HG02678 (cell line): ENCODE measurements at regions not wholly inside any gene's neighbourhood (a gene's known extent, or its start where the extent isn't known, plus 50 kb on each side); places are given as distances from the start of the nearest gene placed in this dataset.

Experiments used
- ATAC-seq: cut with Tn5 transposase; IDR thresholded peaks from one replicate; pipeline ENCODE4 v1.9.1; 2021; ENCODE audit warnings: mild to moderate bottlenecking, moderate library complexity; ENCODE audit not compliant: unreplicated experiment

DNA sequence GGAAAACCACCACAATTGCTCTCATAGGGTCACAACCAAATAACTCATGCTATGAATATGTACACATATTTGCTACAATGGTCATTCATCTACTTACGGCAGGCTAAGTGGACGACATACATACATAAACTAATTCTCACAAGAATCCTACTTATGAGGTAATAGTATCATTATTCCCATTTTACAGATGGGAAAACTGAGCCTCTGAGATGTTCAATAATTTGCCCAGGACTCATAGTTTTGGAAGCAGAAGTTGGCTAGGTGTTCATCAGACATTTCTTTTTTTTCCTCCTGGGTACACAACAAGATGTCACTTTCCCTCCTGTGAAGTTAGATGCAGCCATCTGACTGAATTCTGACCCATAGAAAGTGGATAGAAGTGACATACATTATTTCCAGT is 89.0 kb upstream of the PKDCC start:
- ATAC-seq = no peak

DNA sequence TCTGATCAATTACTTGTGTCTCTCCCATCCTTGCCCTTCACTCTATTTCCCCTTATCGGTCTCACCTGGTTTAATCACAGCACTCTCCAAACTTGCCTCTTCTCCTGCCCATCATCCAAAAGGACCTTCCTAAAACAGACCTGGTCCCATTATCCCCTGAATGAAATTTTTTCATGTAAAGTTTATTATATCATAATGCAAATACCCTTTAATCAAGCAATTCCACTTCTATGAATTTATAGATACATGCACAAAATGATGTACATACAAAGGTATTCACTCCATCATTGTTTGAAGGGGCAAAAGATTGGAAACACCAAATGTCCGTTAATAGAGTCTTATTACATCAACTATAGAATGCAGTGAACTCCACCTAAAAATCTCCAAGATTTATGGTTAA is 88.1 kb upstream of the PKDCC start:
- no peak for ATAC-seq

DNA sequence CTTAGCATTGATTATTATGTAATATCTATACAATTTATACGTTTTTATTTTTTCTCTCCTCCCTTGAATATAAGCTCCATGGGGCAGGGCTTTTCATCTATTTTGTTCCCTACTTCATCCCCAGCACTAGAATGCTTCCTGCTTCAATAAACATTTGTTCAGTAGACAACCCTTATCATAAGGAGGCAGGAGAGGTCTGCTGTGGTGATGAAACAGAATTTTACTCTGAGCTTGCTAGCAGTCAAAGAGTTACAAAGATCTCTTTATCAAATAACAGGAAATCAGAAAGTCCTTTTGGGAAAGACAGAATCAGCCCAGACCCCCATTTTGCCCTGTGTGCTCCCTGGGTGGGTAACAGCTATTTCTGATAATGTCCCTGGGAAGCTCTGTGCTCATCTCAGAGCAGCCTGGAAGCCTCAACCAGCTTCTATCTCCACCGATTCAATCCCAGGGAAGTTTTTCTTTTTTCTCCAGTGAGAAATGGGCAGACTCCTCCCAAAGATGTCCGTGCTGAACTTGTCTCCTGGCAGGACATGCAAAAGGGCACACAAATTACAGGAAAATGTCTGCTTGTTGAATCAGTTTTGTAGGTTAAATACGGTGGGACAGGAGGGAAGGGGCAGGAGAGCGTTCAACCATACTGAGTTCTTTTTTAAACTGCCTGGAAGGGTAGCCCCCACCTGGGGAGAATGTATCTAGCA is 84.7 kb upstream of the PKDCC start:
- no peak for ATAC-seq

DNA sequence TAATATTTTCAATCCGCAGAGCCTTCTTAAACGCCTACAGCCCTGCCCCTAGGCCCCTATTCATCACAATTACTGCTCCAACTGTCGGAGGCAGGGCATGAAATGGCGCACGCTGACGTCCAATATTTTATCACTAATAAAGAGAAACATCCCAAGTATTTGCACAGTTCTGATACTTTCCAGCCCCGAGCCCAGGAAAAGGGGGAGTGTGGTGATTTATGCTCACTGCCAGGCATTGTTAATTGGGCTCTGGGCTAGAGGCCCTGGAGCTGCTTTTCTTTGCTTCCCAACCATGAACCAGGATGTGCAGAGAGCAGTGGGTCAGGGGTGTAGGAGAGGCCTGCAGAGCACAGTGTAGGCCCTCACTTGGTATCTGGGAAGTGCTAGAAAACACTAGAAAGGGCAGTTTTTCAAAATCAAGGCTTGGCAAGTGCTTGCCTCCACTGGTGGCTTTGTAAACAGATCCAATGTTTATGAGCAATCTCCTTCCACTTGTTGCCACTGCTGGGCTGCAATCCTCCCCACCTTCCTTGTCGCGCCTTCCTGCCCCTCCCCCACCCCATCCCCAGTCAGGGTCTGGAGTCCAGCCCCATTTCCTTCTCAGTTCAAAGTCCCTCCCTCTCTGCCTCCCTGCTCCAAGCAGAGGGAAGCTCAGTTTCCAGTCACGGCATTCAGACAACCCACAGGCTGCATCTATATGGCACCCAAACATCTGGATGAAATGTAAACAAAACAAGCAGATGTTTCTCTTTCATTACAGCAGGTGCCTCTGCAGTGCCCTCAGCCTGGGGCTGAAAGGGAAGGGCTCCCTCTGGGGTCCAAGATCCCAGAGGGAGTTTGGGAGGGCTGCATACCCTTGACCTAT is 83.9 kb upstream of the PKDCC start:
- no peak for ATAC-seq

DNA sequence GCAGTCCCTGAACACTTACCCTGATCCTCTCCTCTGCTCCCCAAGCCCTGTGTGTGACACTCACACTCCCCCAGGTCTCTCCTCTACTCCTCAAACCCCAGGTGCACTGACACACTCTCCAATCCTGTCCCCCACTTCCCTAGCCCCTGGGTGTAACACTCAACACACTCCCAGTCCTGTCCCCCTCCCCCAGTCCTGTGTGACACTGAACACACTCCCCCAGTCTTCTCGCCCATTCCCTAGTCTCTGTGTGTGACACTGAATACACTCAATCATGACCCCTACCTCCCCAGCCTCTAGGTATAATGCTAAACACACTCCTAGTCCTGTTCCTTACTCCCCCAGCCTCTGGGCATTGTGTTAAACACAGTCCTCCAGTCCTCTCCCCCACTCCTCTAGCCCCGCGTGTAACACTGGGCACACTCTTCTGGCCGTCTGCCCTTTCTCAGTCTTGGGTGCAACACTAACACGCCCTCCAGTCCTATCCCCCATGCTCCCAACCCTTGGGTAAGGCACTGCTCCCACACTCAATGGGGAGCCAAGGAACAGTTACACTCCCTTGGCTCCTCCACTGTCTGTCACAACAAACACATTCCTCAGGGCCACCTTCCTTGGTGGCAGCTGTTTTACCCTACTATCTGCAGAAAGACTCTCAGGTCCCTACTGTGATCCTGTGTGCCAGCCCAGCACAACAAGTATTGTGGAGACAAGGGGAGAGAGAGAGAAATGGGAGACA is 82.5 kb upstream of the PKDCC start:
- no peak for ATAC-seq

DNA sequence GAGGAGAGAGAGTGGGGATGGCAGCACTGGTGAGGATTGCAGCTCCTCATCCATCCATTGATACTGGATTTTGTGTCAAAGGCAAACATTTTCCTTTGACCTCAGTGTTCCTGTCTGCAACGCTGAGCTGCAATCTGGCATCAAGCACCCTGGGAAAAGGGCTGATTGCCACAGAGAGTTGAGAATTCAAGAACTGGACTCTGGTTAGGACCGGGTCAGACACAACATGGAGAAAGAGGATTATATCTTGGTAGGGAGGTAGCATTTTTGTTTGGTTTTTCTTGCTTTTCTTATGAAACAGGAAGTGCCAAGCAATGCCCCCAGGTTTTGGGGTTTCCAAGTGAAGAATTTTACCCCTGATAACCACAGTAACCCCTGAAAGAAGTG is 81.9 kb upstream of the PKDCC start:
- no peak for ATAC-seq

DNA sequence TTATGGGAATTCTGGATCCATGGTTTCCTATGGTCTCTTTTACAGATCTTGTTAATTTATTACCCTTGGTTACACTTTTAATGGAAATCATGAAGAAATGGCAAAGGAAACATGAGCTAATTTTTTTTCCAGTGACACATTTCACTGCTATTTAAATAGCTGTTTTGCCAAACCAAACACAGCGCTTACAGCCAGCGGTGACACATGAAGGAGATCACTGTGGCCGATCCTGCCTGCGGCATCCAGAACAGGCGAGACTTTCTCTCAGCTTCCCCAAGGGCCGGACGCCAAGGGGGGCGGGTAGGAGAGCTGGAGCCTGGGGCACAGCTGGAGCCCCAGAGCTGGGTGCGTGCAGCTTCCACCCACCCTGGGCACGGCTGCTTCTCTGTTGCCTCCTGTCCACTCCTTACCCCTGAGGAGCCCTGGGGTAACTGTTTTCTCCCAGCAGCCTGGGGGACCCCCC is 81.4 kb upstream of the PKDCC start:
- ATAC-seq = no peak

DNA sequence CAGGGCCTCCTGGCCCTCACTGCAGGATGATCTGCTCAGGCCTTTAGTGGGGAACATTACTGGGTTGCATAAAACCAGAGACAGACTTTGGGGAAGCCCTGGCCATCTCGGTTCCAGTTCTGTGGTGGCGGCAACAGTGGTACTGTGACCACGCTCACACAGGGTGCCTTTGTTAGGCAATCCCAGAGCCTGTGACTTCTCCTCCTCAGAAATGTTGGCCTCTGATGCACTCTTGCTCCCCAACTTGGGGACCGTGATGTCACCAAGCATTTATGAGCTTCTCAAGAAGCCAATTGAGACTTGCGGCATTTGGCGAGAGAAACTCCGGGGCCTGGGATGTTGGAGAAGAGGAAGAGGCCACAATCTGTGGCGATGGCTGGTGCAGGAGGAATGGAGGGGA is 80.9 kb upstream of the PKDCC start:
- ATAC-seq = no peak

DNA sequence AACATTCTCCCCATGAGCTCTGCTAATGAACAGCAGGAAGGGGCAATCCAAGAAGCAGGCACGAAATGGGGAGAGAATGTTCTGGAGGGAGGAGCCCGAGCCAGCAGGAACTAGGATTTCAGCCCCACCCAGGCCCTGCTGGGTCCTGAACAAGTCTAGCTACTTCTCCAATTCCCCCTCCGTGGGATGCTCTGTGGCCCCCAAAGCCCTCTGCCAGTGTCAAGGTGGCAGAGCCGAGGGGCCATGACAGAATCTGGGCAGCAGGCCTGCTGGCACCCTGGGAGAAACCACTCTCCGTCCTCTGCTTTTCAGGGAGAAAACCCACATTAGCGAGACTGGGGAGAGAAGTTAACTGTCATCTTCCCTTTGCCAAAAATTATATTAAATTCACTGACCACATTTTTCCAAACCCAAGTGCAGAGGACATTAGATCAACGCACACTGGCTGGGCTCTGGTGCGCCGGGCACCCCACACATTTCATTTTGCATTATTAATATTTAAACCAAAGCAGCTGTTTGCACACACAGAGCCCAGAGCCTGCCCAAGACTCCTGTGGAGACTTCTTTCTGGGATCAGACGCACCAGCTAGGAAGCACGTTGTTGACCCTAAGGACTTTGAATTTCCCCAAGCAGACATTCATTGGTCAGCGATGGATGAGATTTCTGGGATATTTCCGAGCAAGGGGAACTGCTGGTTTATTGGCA is 80.2 kb upstream of the PKDCC start:
- ATAC-seq = no peak

DNA sequence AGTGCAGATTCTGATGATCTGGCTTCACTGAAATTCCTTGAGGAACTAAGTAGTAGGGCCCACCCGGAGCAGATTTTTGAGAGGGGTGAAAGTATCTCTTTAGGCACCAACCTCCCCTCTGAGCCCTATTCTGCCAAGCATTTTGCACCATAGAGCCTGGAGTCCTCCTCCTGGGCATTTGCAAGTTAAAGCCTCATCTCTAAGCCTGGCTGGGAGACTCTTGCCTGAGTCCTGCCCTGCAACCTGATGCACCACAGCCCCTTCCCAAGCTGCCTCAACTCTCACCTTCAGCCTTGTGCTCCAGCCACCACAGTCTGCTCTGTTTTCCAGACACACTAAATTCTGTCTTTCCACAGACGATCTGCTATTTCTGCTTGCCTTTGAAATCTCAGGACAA is 79.6 kb upstream of the PKDCC start:
- no peak for ATAC-seq

DNA sequence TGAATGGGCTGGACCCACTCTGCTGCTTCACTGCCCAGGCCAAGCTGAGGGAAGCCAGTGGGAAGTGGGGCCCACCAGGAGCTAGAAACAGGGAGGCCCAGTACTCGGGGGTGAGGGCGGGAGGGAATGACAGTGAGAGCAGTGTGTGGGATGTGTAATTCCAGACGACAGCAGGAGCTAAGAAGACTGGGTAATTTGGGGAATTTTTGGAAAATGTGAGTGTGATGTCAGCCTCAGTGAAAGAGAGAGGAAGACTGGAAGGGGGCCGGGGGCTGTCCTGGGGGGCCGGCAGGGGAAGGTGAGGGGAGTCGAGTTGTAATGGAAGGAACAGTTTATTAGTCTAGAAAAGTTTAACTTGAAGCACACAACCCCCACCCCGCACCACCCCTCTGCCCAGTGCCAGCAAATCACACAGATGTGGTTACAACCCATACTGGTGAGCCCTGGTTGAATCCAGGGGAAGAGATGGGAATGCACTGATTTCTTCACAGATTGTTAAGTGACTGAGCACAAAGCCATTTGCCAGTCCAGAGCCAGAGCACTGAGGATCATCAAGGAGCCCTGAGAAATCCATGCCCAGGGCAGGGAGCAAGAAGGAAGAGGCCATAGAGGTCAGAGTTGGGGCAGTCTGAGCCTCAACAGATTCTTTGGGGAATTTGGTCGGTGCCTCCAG is 76.7 kb upstream of the PKDCC start:
- ATAC-seq = no peak

DNA sequence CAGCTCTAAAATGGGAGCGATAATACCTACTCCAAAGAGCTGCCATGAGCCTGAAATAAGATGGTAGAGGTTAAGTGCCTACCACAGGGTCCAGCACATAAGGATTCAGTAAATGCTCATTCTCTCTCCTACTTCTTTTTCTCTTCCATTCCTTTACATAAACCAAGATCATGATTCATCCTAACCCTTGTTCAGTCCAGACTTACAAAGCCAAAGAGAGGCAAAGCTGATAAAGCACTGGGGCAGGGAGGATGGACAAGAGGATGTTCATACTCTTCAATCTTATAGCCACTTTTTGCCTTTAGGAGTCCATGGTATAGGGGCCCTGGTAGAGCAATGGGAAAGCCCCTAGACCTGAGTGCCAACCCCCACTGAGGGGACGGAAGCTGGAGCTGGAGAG is 75.6 kb upstream of the PKDCC start:
- ATAC-seq = no peak

DNA sequence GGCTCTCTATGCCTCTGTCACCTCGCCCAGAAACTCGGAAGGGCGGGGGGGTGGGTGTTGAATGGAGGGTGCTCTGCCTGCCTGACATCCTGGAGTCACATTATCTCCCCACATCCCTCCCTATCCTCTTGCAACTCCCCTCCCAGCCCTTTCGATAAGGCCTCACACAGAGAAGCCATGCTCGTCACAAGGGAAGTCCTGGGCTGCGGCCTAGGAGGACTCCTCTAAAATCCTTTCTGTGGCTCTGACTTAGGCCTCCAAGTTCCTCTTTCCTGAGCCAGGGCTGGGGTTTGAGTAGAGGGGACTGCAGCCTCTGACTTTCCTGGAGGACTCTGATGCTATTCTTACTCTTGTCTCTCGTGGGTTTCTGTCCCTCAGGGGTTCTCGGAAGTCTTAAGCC is 75.0 kb upstream of the PKDCC start:
- no peak for ATAC-seq

DNA sequence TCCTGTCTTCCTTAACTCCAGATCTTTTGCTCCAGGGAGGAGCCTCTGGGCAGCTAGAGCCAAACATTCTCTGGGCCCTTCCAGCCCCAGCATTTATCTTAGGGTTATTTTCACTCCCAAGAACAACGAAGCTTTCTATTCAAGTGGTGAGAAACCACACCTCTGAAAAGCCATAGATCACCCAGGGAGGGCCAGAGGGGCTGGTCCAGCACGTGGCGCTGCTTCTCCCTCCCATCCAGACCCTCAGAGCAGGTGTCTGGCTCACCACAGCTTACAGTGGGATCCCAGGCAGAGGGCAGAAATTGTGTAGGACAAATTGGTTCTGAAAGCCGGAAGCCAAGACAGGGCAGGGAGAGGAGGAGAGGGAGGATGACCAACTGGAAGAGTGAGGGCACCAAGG is 74.0 kb upstream of the PKDCC start:
- ATAC-seq = no peak

DNA sequence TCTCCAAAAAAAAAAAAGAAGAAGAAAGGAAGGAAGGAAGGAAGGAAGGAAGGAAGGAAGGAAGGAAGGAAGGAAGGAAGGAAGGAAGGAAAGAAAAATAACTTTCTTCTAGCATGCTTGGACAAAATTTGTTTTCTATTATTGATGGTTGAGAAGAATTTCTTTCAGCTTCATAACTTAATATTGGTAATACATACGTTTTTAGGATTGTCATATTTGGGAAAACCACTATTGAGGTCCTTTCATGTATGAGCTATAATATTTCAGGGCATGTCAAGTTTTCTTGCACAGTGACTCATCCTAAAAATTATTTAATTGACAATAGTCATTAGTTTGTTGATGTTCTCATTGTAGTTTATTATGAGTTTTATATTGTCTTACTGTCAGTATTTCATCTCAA is 66.4 kb upstream of the PKDCC start:
- ATAC-seq = no peak

DNA sequence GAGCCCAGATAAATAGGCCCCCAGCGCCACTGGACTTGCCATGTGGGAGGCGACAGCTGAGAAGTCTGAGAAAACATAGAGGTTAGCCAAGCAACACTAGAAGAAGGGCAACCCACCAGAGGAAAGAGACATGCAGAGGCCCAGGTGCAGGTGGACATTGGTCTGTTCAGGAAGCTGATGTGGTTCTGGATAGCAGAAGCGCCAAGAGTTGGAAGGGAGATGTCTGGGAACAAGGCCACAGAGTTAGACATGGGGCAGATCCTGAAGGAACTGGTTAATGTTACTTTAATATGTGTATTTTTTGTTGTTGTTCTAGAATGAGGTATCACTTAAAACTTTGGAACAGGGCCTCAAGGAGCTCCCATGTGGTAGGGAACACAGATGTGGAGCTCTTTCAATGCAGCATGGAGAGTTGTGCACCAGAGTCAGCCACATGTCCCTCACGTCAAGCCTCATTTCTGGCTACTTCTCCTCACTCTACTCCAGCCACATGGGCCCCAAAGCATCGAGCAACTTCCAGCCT is 62.2 kb upstream of the PKDCC start:
- ATAC-seq = no peak

DNA sequence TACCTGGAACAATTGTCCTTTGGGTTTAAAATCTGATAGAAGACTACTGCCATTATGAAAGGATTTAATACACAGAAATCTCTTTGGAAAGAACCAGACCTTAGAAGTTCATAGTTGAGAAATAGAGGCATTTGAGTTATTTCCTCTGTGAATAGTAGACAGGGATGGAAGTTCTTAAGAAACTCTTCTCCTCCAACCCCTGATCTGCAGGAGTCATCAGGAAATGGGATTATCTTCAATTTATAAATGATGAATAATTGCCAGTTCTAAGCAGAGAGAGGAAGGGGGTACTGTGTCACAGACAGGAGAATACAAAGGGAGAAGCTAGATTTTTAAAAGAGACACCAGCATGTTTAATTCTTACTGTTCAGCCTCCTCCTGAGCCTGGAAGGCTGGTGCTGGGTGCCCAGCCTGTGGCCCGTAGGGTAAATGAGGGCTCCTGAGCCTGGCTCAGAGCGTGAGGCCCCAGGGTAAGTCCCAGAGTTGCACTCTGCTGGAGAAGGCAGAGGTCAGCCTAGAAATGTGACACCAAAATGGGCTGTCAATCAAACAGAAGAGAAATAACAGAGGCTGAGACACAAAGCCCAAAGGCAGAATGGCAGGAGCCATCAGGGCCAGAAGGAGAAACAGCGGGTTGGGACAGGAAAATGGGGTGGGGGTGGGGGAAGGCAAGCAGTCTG is 58.2 kb upstream of the PKDCC start:
- ATAC-seq = no peak

DNA sequence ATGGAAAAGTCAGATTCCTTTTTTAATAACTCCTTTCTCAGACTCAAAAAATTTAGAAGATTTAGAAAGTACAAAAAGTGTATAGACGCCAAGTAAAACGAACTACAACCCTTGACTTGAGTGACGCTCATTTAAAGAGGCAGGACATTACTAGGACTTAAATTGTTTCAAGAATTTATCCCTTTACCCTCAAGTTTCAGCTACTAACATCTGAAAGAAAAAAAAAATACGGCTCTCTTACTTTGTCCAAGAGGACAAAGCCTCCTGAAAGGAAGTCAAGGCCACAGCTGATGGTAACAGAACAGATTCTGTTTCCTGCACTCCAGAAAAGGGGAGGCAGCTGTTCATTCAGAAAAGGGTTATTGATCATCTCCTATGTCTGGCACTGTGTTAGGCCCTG is 57.6 kb upstream of the PKDCC start:
- ATAC-seq = no peak

DNA sequence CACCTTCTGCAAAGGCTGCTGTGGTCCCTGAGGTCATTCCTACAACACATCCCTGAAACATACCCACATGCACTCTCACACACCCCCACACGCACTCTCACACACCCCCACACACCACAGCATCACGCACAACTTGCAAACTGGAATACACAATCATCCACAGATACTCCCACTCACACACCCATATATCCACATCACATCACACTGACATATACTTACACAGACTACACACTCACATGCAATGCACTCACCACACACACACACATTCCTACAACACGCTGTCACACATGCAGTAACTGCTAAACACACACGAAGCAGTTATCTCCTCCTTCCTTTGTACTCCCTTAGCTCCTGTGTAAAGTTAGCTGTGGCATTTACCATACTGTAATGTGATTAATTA is 57.1 kb upstream of the PKDCC start:
- ATAC-seq = no peak
